Endothelial cell of umbilical vein (primary cell): ENCODE measurements at regions not wholly inside any gene's neighbourhood (a gene's known extent, or its start where the extent isn't known, plus 50 kb on each side); places are given as distances from the start of the nearest gene placed in this dataset.

ENCODE experiments used
- EZH2 ChIP-seq: IDR thresholded peaks from 2 replicates; pipeline ENCODE4 v1.6.1; 2012; ENCODE audit warnings: borderline replicate concordance, low read depth, mild to moderate bottlenecking, moderate library complexity, low read length, inconsistent platforms; ENCODE audit not compliant: severe bottlenecking
- FOS ChIP-seq: IDR thresholded peaks from 2 replicates; pipeline ENCODE4 v1.6.1; 2011; ENCODE audit warnings: mild to moderate bottlenecking, low read length, moderate library complexity, borderline replicate concordance; ENCODE audit not compliant: insufficient read depth
- JUN ChIP-seq: IDR thresholded peaks from 2 replicates; pipeline ENCODE4 v1.6.1; 2011; ENCODE audit warnings: borderline replicate concordance, low read depth; ENCODE audit not compliant: insufficient read length, insufficient read depth
- MYC ChIP-seq: IDR thresholded peaks from one replicate; pipeline ENCODE4 v1.6.1; 2011; ENCODE audit warnings: mild to moderate bottlenecking, low read depth, low read length
- POLR2A ChIP-seq: IDR thresholded peaks from 2 replicates; pipeline ENCODE4 v1.6.1; 2012; ENCODE audit warnings: low read depth, mild to moderate bottlenecking, control low read depth, low read length
- POLR2AphosphoS5 ChIP-seq: IDR thresholded peaks from 2 replicates; pipeline ENCODE4 v1.6.1; 2012; ENCODE audit warnings: low read depth, mild to moderate bottlenecking, control low read depth, low read length, moderate library complexity; ENCODE audit not compliant: insufficient read depth
- TF ChIP-seq, protein P1 (sequence below): IDR thresholded peaks from 2 replicates; pipeline ENCODE4 v1.6.1; 2011; ENCODE audit not compliant: insufficient read depth, insufficient read length
- TF ChIP-seq, protein P2 (sequence below), 2 donors: IDR thresholded peaks; 1 replicate in 1 of 2; 2 replicates in 1 of 2; pipeline ENCODE4 v1.5.1; 2011; ENCODE audit warnings: low read length in 2 of 2, mild to moderate bottlenecking in 2 of 2, moderate library complexity in 2 of 2, control low read depth in 1 of 2, inconsistent platforms in 1 of 2, low read depth in 1 of 2; ENCODE audit not compliant: insufficient read depth in 1 of 2; ENCODE audit errors: extremely low read depth in 1 of 2

- no peak for TF ChIP-seq JUN
- TF ChIP-seq, protein P1, sequence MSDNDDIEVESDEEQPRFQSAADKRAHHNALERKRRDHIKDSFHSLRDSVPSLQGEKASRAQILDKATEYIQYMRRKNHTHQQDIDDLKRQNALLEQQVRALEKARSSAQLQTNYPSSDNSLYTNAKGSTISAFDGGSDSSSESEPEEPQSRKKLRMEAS, result no peak
- TF ChIP-seq EZH2, result no peak
- TF ChIP-seq, protein P2, sequence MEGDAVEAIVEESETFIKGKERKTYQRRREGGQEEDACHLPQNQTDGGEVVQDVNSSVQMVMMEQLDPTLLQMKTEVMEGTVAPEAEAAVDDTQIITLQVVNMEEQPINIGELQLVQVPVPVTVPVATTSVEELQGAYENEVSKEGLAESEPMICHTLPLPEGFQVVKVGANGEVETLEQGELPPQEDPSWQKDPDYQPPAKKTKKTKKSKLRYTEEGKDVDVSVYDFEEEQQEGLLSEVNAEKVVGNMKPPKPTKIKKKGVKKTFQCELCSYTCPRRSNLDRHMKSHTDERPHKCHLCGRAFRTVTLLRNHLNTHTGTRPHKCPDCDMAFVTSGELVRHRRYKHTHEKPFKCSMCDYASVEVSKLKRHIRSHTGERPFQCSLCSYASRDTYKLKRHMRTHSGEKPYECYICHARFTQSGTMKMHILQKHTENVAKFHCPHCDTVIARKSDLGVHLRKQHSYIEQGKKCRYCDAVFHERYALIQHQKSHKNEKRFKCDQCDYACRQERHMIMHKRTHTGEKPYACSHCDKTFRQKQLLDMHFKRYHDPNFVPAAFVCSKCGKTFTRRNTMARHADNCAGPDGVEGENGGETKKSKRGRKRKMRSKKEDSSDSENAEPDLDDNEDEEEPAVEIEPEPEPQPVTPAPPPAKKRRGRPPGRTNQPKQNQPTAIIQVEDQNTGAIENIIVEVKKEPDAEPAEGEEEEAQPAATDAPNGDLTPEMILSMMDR (IDR thresholded peaks at IDR 0.05; ENCODE audit: extremely low read depth in 1 of 2, insufficient read depth in 1 of 2, low read depth in 1 of 2, low read length in 2 of 2), result no peak
- no peak for TF ChIP-seq POLR2AphosphoS5
- no peak for TF ChIP-seq POLR2A
- no peak for TF ChIP-seq MYC
- TF ChIP-seq FOS, result no peak
These were observed 124.8 kb upstream of the CHST15 start for GRCh38 chr10:124217906-124218804.
